ENCODE measurements at regions not wholly inside any gene's neighbourhood (a gene's known extent, or its start where the extent isn't known, plus 50 kb on each side); places are given as distances from the start of the nearest gene placed in this dataset.

- no peak for TF ChIP-seq ZNF563 (CRISPR knock-in tag; IDR thresholded peaks at IDR 0.05)
- 0 out of 2 replicates have a peak, but pooled peaks have one; percentile 23 for TF ChIP-seq ZNF263 (CRISPR knock-in tag; IDR thresholded peaks at IDR 0.05)
- 0 out of 2 replicates have a peak, but pooled peaks have one; percentile 33 for TF ChIP-seq ZNF503 (CRISPR knock-in tag; IDR thresholded peaks at IDR 0.05)
- TF ChIP-seq SP2 (CRISPR knock-in tag; IDR thresholded peaks at IDR 0.05) = 0 out of 2 replicates have a peak, but pooled peaks have one; percentile 36
- TF ChIP-seq HNF4A (CRISPR knock-in tag; IDR thresholded peaks at IDR 0.05) = peak; percentile 71
- TF ChIP-seq ZNF430 (CRISPR knock-in tag; IDR thresholded peaks at IDR 0.05) = peak; percentile 18; the same call in 1 of the 2 replicates
- TF ChIP-seq ZNF331 (CRISPR knock-in tag; IDR thresholded peaks at IDR 0.05) = peak; percentile 22; the same call in 1 of the 2 replicates
- no peak for TF ChIP-seq BHLHE40 (IDR thresholded peaks at IDR 0.05; ENCODE audit: low read length)
- TF ChIP-seq RFX1 (IDR thresholded peaks at IDR 0.05) = no peak
- peak; percentile 70; the same call in 1 of the 2 replicates for TF ChIP-seq ZNF891 (CRISPR knock-in tag; IDR thresholded peaks at IDR 0.05)
- peak; percentile 34; the same call in 1 of the 2 replicates for TF ChIP-seq BCL6 (CRISPR knock-in tag; IDR thresholded peaks at IDR 0.05)
- no peak for TF ChIP-seq USF2 (IDR thresholded peaks at IDR 0.05; ENCODE audit: low read depth, low read length)
- TF ChIP-seq USF2 (CRISPR knock-in tag; IDR thresholded peaks at IDR 0.05; ENCODE audit: borderline replicate concordance) = peak; percentile 45; the same call in 1 of the 2 replicates
- peak; percentile 46 for TF ChIP-seq SAP130 (CRISPR knock-in tag; IDR thresholded peaks at IDR 0.05; ENCODE audit: low read depth)
- TF ChIP-seq ZMYM4 (CRISPR knock-in tag; IDR thresholded peaks at IDR 0.05) = peak; percentile 69
- TF ChIP-seq ZNF234 (CRISPR knock-in tag; conservative IDR thresholded peaks at IDR 0.05) = no peak
- peak; percentile 57 for TF ChIP-seq GATAD2A (CRISPR knock-in tag; IDR thresholded peaks at IDR 0.05)
- TF ChIP-seq ZFY (CRISPR knock-in tag; IDR thresholded peaks at IDR 0.05) = peak; percentile 9; the same call in 1 of the 2 replicates
- peak; percentile 28; the same call in 1 of the 2 replicates for TF ChIP-seq ZBTB10 (CRISPR knock-in tag; IDR thresholded peaks at IDR 0.05; ENCODE audit: borderline replicate concordance)
- 0 out of 2 replicates have a peak, but pooled peaks have one; percentile 66 for TF ChIP-seq ZNF572 (CRISPR knock-in tag; IDR thresholded peaks at IDR 0.05)
Observed at GRCh38 chr2:64857581-64858471, 131.4 kb upstream of the SLC1A4 start (continued).

All from HepG2 (cell line).